HepG2 (cell line): ENCODE measurements at regions not wholly inside any gene's neighbourhood (a gene's known extent, or its start where the extent isn't known, plus 50 kb on each side); places are given as distances from the start of the nearest gene placed in this dataset.

Experiments
- ZNF275 ChIP-seq: sonication (generic); formaldehyde crosslinking; IDR thresholded peaks from 2 replicates; pipeline ENCODE4 v1.8.0; 2022; ENCODE audit warnings: missing genetic modification reagents, mild to moderate bottlenecking, inconsistent platforms, borderline replicate concordance
- ZSCAN29 ChIP-seq: sonication (generic); formaldehyde crosslinking; conservative IDR thresholded peaks from 2 replicates; pipeline ENCODE4 v1.4.0; 2020; ENCODE audit warnings: mild to moderate bottlenecking, missing genetic modification reagents

DNA sequence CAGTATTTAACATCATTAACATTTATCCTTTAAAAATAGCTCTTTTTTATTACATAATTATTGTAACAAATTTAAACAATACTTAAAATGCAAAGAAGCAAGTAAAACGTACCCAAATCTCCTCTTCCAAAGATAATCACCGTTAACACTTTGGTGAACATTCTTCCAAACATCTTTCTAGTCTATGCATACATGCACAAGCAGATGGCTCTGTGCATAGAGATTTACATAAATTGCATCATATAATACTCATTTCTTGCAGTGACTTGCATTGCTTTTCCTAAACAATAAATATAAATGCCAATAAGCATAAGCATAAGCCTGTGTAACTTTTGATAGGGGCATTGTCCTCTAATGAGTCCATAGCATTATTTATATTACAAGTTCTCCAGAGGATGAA, 89.4 kb upstream of the PALS2 start:
- TF ChIP-seq ZNF275 (no peak), ZSCAN29 (no peak)
